Astrocyte (in vitro differentiated cells and primary cell): ENCODE measurements at regions not wholly inside any gene's neighbourhood (a gene's known extent, or its start where the extent isn't known, plus 50 kb on each side); places are given as distances from the start of the nearest gene placed in this dataset.
"Not testable (repeated sequence)": the region's sequence is repeated elsewhere in the genome, so short reads cannot be mapped to it uniquely, and the experiment has no call there.

ENCODE experiments used
- DNase-seq: peaks from one replicate; pipeline ENCODE4 v3.0.0-alpha.2; 2010; ENCODE audit warnings: low read depth
- FAIRE-seq: peaks from 2 replicates; lab custom pipeline; 2011; peaks lifted over from hg19 to GRCh38; lab: Jason Lieb, UNC
- H2AFZ ChIP-seq: 2 replicates; pipeline ENCODE4 v1.6.0; 2012; ENCODE audit warnings: low read depth, low read length, inconsistent platforms
- H3K27ac ChIP-seq: 2 replicates; pipeline ENCODE4 v1.5.1; 2011; ENCODE audit warnings: low read depth, low read length, inconsistent platforms
- H3K27me3 ChIP-seq: 2 replicates; pipeline ENCODE4 v1.6.0; 2011; ENCODE audit warnings: low read length, inconsistent platforms; ENCODE audit not compliant: insufficient read depth
- H3K36me3 ChIP-seq: 2 replicates; pipeline ENCODE4 v1.5.1; 2011; ENCODE audit warnings: low read length, inconsistent platforms; ENCODE audit not compliant: insufficient read depth
- H3K4me1 ChIP-seq: 2 replicates; pipeline ENCODE4 v1.5.1; 2011; ENCODE audit warnings: low read length, inconsistent platforms; ENCODE audit not compliant: insufficient read depth
- H3K4me2 ChIP-seq: 2 replicates; pipeline ENCODE4 v1.6.0; 2012; ENCODE audit warnings: low read length, inconsistent platforms
- H3K4me3 ChIP-seq: 2 replicates; pipeline ENCODE4 v1.5.1; 2011; ENCODE audit warnings: low read depth, mild to moderate bottlenecking, low read length, inconsistent platforms; ENCODE audit not compliant: insufficient read depth
- H3K79me2 ChIP-seq: 2 replicates; pipeline ENCODE4 v1.6.0; 2012; ENCODE audit warnings: mild to moderate bottlenecking, low read length, inconsistent platforms; ENCODE audit not compliant: insufficient read depth
- H3K9ac ChIP-seq: 2 replicates; pipeline ENCODE4 v1.6.0; 2012; ENCODE audit warnings: mild to moderate bottlenecking, low read length, inconsistent platforms
- H3K9me3 ChIP-seq: 2 replicates; pipeline ENCODE4 v1.5.1; 2012; ENCODE audit warnings: low read depth, mild to moderate bottlenecking, low read length, inconsistent platforms; ENCODE audit not compliant: insufficient read depth
- H4K20me1 ChIP-seq: 2 replicates; pipeline ENCODE4 v1.6.0; 2012; ENCODE audit warnings: low read length, inconsistent platforms; ENCODE audit not compliant: insufficient read depth
- H3K27ac Mint-ChIP-seq: one replicate; pipeline ENCODE4 v1.8.0; 2021; ENCODE audit warnings: mild to moderate bottlenecking, mixed read lengths; ENCODE audit not compliant: unreplicated experiment
- H3K27me3 Mint-ChIP-seq: one replicate; pipeline ENCODE4 v1.8.0; 2021; ENCODE audit warnings: low read depth, mixed read lengths; ENCODE audit not compliant: unreplicated experiment
- H3K36me3 Mint-ChIP-seq: one replicate; pipeline ENCODE4 v1.8.0; 2021; ENCODE audit warnings: low read depth, mixed read lengths; ENCODE audit not compliant: unreplicated experiment
- H3K4me1 Mint-ChIP-seq: one replicate; pipeline ENCODE4 v1.8.0; 2021; ENCODE audit warnings: low read depth, mixed read lengths; ENCODE audit not compliant: unreplicated experiment
- H3K4me3 Mint-ChIP-seq: one replicate; pipeline ENCODE4 v1.8.0; 2021; ENCODE audit warnings: mild to moderate bottlenecking, moderate library complexity, mixed read lengths; ENCODE audit not compliant: unreplicated experiment
- H3K9me3 Mint-ChIP-seq: one replicate; pipeline ENCODE4 v1.8.0; 2021; ENCODE audit warnings: mild to moderate bottlenecking, mixed read lengths; ENCODE audit not compliant: unreplicated experiment
- CTCF ChIP-seq: IDR thresholded peaks from 2 replicates; pipeline ENCODE4 v1.5.1; 2011; ENCODE audit warnings: low read depth, mild to moderate bottlenecking, inconsistent platforms, low read length, moderate library complexity; ENCODE audit not compliant: insufficient read depth
- EZH2 ChIP-seq: IDR thresholded peaks from 2 replicates; pipeline ENCODE4 v1.6.1; 2012; ENCODE audit warnings: mild to moderate bottlenecking, low read length, inconsistent platforms; ENCODE audit not compliant: insufficient read depth

GRCh38 chr10:63843107-63843506, 321.9 kb downstream of the REEP3 start:
- no peak overlapping the region for H3K9ac ChIP-seq
- no peaks in the 10 kb centered on the region for H3K4me1 ChIP-seq
- DNase-seq (no peak), FAIRE-seq (no peak)
- Mint-ChIP-seq H3K9me3 (peaks cover 14% of the 10 kb centered on the region), H3K27ac (no peak overlapping the region), H3K36me3 (peaks cover 3% of the 10 kb centered on the region), H3K27me3 (peaks cover 22% of the 10 kb centered on the region), H3K4me1 (peaks cover 2% of the 10 kb centered on the region), H3K4me3 (no peak overlapping the region)
- H3K27ac ChIP-seq = no peak overlapping the region
- H2AFZ ChIP-seq = no peak overlapping the region
- no peaks in the 10 kb centered on the region for H3K36me3 ChIP-seq
- H3K27me3 ChIP-seq = peaks cover 6% of the 10 kb centered on the region
- H3K4me3 ChIP-seq = no peak overlapping the region
- no peak overlapping the region for H3K4me2 ChIP-seq
- H4K20me1 ChIP-seq = no peaks in the 10 kb centered on the region
- TF ChIP-seq EZH2 = no peak
- TF ChIP-seq CTCF = no peak
- no peaks in the 10 kb centered on the region for H3K9me3 ChIP-seq
- no peaks in the 10 kb centered on the region for H3K79me2 ChIP-seq

- not testable (repeated sequence) for H3K27me3 Mint-ChIP-seq, H3K27ac Mint-ChIP-seq, DNase-seq
Measured at GRCh38 chr10:63848871-63849270, 327.7 kb downstream of the REEP3 start.

GRCh38 chr10:63862860-63863259, 341.7 kb downstream of the REEP3 start:
- no peak overlapping the region for H3K4me2 ChIP-seq
- TF ChIP-seq EZH2 (no peak), CTCF (no peak)
- H4K20me1 ChIP-seq = no peaks in the 10 kb centered on the region
- no peak overlapping the region for H3K27ac ChIP-seq
- peaks cover 17% of the 10 kb centered on the region for H3K27me3 ChIP-seq
- H3K9me3 Mint-ChIP-seq = peaks cover under 1% of the 10 kb centered on the region
- H3K79me2 ChIP-seq = no peaks in the 10 kb centered on the region
- no peaks in the 10 kb centered on the region for H3K9me3 ChIP-seq
- peaks cover 4% of the 10 kb centered on the region for H3K4me1 Mint-ChIP-seq
- DNase-seq = no peak
- H3K4me3 ChIP-seq = no peak overlapping the region
- no peaks in the 10 kb centered on the region for H3K36me3 ChIP-seq
- H3K36me3 Mint-ChIP-seq = no peaks in the 10 kb centered on the region
- no peaks in the 10 kb centered on the region for H3K4me1 ChIP-seq
- H3K27ac Mint-ChIP-seq = no peak overlapping the region
- no peak overlapping the region for H3K4me3 Mint-ChIP-seq
- no peak overlapping the region for H3K9ac ChIP-seq
- no peak for FAIRE-seq
- H3K27me3 Mint-ChIP-seq = peaks cover 15% of the 10 kb centered on the region
- no peak overlapping the region for H2AFZ ChIP-seq

More at GRCh38 chr10:63848871-63849270, 327.7 kb downstream of the REEP3 start:
- not testable (repeated sequence) for H3K27me3 ChIP-seq, H4K20me1 ChIP-seq, H3K36me3 Mint-ChIP-seq, H3K4me1 Mint-ChIP-seq, H3K4me2 ChIP-seq, H3K4me1 ChIP-seq, H3K36me3 ChIP-seq, H2AFZ ChIP-seq, H3K4me3 Mint-ChIP-seq, H3K9me3 ChIP-seq, H3K4me3 ChIP-seq, FAIRE-seq, H3K79me2 ChIP-seq, H3K27ac ChIP-seq, H3K9ac ChIP-seq
- H3K9me3 Mint-ChIP-seq = peaks cover 14% of the 10 kb centered on the region
